Left renal pelvis (tissue), 4 donors: ENCODE measurements at regions not wholly inside any gene's neighbourhood (a gene's known extent, or its start where the extent isn't known, plus 50 kb on each side); places are given as distances from the start of the nearest gene placed in this dataset.

ENCODE experiments used
- DNase-seq, 4 donors: peaks; one replicate each; pipeline ENCODE4 v3.0.0-alpha.2; 2013; ENCODE audit warnings: low read depth in 4 of 4, low spot score in 3 of 4

DNA sequence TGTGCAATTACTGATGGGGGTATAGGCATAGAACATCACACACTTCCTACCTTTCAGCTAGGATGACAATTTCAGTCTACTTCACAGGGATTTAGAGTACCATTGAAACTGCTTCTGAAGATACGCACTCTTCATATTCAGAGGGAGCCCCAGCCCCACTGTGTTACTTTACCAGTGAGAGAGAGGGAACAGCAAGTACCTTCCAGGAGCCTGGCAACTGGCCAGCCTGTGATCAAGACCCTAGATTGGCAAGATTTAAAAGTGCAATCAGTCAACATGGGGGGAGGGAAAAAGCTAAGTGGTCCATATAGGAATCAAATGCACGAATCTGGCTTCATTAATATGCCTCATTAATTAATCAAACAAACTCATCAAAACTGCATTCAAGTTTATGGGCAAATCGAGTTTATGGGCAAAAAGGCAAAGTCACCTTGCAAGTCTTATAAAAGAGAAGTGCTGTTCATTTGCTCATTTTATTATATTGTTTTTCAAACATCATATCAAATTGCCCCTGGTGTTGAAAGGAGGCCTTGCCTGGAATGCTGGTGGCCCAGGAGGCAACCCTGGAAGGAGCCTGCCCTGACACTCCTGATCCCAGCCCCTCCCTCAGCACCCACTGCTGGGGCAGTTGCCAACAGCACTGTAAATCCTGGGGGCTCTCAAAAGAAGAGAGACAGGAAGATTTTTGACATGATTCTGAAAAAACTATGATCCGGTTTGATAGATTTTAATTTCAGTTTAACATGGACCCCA, 184.9 kb upstream of the DPT start:
- no peak for DNase-seq

- DNase-seq = no peak
Observed at GRCh38 chr1:168917309-168917708, 188.3 kb upstream of the DPT start.

DNA sequence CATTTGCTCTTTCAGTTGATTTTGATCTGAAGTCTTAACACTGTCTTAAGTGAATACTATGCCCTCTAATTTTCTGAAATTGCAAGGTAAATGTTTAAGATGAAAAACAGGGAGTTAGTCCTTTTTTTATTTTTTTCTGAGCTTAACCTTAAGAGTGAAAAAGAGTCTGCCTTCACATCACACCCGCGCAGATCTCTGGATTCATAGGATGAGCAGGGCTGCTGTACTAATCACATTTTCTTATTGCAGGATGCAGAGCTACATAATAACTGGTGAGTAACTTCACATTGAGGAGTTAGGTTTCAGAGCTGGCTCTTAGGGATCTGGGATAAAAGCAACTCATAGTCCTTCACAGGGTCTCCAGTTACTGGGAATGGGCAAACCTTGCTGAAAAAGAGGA, 188.7 kb upstream of the ATP1B1 start:
- DNase-seq = no peak

DNA sequence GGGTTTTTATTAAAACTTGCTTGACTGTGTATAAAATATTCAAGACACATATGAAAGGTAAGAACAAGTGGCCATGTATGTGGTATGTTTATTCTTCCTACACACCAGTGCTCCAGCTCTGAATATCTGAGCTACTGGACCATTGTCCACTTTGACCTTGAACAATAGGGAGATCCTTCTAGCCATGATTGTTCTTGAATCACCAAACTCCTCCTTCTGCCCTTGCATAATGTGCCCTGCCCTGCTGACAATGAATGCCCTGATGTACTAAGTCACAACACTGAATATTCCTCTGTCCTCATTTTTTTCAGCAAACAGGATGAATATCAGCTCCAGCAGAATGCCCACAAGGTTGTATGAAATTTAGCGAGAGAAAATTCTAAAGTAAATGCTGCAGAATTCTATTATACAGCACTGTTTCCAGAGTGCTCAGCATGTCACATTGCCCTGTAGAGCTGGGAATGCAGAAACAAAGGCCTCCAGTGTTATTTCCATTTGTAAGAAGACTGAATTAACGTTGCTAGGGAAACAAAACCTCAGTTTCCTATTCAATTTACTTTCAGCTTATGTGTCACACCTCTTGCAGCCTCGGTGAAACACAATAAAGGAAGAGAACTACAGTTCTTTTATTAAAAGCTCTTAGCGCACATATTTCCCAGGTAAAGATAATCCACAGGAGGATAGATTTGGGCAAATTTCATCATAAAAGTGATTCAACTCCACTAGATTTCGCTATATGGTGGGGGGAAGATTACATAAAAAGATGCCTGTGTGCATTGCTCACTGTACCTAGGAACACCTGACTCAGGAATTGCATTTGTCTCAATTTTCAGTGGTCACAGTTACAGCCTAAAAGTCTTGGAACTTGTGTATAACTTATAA, 187.4 kb upstream of the ATP1B1 start:
- DNase-seq = no peak

GRCh38 chr1:168920456-168921094, 185.9 kb upstream of the ATP1B1 start:
- no peak for DNase-seq

DNA sequence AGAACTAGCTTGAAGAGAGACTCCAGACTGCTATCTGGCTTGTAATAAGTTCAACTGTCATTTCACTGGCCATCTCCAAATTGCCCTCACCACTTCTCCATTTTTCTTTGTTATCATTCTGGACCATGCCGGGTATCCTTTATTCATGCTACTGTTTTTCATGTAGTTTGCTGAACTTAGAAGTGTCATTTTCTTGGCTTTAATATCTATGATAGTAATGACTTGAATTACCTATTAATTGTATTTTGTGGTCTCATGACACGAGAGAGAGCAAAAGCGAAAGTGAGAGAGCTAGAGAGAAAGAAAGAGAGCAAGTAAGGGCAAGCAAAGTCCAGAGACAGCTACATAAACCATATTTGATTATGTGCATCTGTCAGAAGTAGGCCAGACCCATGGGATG, 184.9 kb upstream of the ATP1B1 start:
- no peak for DNase-seq

DNA sequence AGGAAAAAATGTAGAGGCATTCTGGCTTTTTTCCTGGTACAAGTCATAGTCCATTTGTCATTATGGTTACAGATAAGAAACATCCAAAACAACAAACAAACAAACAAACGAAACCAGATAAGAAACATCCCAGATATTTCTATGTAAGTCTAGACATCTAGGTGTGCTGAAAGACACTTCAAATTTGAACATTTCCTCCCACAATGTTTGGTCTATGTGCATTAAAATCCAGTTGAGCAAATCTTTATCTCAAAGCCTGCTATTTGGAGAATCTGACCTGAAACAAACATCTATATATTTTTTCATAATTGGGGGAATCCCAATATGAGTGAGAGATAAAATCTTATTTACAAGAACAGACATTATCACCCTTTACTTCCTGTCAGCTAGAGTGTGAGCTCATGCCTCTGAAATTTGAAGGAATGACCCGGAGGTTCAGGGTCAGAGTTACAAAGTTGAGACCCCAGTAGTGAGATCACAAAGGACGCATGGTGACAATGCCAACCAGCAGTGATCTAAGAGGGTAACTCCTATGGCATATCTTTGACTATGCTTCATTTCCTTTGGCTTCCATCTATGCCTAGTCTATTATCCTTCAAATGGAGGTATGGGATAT, 182.9 kb upstream of the ATP1B1 start:
- no peak for DNase-seq

DNA sequence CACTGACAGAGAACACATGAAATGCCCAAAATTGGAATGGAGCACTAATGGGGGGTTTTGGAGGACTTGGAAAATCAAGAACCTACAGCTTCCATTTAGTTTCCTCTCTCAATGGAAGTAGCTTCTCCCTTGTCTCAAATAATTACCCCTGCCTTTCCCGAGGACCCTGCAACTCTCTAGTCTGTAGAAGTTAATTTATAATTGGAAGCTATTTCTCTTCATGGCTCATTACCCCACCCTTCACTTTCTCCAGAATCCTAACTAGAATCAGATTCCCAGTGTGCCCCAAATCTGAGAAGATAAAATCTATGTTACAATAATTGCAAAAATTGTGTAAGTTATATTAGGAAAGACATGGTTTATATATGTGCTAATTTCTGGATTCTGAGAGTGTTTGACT, 181.5 kb upstream of the ATP1B1 start:
- DNase-seq = no peak

- DNase-seq = no peak
Observed at GRCh38 chr1:168926236-168926635, 180.3 kb upstream of the ATP1B1 start.

GRCh38 chr1:168932539-168932938, 174.0 kb upstream of the ATP1B1 start:
- DNase-seq = no peak

DNA sequence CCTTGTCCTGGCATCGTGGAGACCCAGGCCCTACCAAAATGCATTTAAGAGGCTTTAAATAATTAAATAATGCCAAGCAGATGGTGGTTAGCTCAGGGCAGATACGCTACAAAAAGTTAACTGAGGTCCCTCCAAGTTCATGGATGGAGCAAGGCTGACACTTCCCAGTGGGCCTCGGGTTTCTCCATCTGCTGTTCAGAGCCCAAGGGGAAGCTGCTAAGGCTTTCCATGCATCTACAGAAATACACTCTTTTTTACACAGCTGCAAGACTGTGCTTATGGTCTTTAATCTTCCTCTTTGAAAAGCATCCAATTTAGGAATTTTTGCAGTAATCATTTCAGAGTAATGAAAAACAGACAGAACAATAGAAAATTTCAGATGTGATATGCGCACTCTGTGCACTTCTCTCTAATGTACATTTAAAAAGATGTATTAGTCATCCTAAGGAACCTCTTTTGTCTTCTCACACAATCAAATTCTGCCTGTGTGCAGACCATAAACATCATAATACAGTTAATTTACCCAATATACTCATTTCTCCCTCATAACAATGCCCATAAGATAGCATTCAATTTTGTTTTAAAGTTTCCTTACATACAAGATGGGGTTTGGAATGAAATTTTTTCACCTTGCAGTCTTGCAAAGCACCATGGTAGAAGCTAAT, 173.2 kb upstream of the ATP1B1 start:
- DNase-seq = no peak

GRCh38 chr1:168939110-168939946, 167.2 kb upstream of the ATP1B1 start:
- no peak for DNase-seq

GRCh38 chr1:168939947-168940223, 166.6 kb upstream of the ATP1B1 start:
- no peak for DNase-seq

DNA sequence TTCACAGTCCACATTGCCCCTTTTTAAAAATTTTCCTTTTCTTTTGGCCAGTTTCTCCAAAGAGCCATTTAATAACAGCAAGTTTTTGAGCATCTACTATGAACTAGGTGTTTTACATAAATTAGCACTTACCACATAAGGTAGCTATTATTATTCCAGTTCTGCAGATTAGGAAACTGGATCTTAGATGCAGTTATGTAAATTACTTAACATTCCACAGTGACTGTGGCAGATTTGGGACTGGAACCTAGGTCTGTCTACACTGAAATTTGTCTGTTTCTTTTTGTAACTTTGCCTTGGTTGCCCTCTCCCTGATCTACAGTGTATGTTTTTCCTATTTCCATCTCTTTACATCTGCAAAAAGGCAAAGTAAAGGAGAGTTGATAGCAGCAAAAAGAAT, 164.8 kb upstream of the ATP1B1 start:
- DNase-seq = no peak

DNA sequence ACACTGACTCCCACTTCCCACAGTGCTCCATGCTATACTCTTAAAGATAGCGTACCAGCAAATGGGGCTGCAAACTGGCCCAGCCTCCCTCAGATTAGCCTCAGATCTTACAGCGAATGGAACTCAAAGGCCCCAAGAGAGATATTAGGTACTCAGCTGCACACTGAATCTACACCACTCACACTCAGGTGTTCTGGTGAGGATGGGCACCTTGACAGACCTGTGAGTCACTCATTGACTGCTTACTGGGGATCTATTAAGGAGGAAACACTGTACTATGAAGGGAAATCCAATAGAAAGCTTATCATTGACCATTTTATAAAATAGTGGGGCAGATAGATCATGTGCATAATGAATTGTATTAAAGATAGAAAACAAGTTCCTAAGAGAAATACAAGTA, 164.3 kb upstream of the ATP1B1 start:
- no peak for DNase-seq

DNA sequence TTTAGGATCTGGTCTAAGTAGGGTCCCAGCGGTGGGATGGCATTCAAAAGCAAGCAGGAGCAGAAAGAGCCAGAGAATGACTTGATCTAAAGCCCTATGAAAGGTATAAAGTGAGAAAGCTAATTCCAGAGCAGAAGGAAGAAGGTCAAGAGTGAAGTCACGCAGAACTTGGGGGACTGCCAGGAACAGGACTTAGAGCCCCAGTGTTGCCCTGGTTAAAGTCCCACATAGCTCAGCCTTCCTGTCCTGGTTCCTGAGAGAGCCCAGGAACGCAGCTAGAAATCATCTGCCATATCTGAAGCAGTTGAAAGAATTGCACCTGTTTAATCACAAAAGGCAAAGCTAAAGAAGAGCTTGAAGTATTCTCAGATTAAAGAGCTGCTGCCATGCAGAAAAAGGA, 160.6 kb upstream of the ATP1B1 start:
- DNase-seq = no peak

DNA sequence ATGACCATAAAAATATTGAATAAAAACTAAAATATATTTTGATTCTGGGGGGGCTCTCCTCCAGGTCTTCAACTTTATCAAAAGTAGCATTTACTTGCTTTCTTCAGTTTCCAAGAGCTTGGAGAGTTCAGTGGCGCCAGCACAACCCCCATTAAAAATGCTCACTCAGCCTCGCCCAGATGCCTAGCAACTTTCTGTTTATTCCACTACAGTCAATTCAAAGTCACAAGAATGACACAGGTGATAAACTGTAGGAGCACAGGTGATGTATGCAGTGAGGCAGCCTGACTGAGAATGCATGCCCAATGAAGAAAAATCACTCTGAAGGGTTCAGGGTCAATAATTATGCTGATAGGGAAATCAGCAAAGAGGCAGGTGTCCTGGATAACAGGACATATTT, 159.4 kb upstream of the ATP1B1 start:
- DNase-seq = peak in 3 of 4 donors; percentile 33 to 54 (median 48)

DNA sequence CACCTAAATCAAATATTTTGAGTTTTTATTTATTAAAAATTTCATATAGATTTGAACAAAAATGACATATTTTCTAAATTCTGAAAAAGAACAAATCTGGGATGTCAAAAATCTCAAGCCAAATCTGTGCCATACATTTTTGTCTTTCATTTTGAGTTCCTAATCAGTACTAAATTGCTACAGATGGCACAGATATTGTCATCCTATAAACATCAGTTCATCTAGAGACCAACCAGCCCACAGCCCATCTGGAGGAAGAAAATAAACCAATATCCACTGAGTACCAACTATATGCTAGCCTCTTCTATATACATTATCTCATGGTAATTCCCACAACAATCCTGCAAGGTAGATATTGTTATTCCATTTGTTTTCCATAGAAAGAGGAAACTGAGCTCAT, 156.8 kb upstream of the ATP1B1 start:
- DNase-seq = no peak

DNA sequence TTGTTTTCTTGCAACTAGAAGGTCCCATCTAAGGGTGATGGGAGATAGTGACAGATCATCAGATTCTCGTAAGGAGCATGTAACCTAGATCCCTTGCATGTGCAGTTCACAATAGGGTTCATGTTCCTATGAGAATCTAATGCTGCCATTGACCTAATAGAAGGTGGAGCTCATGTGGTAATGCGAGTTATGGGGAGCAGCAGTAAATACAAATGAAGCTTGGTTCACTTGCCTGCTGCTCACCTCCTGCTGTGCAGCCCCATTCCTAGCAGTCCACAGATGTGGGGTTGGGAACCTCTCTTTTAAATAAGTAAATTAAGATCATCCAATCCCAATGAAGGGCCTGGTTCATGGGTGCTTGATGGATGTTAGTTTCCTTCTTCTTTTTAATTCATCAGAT, 148.7 kb upstream of the ATP1B1 start:
- no peak for DNase-seq
